NCI-H524 treated with DMSO at 0.1 percent for 48 hours (cell line): ENCODE measurements at regions not wholly inside any gene's neighbourhood (a gene's known extent, or its start where the extent isn't known, plus 50 kb on each side); places are given as distances from the start of the nearest gene placed in this dataset.

Experiments used
- DNase-seq: peaks from one replicate; lab custom pipeline; 2025; lab: John Stamatoyannopoulos, UW

DNA sequence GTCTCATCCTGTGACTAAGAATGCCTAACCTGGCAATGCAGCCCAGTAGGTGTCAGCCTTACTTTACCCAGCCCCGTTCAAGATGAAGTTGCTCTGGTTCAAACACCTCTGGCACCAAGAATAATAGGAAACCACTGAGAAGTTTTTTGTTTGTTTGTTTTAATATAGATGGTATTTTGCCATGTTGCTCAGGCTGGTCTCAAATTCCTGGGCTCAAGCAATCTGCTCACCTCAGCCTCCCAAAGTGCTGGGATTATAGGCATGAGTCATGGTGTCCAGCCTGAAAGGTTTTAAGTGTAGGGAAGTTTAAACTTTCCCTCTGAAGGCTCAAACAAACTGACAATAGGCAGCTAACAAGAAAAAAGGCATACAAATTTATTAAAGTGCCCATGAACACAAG is 51.2 kb upstream of the ABCC4 start:
- no peak for DNase-seq

DNA sequence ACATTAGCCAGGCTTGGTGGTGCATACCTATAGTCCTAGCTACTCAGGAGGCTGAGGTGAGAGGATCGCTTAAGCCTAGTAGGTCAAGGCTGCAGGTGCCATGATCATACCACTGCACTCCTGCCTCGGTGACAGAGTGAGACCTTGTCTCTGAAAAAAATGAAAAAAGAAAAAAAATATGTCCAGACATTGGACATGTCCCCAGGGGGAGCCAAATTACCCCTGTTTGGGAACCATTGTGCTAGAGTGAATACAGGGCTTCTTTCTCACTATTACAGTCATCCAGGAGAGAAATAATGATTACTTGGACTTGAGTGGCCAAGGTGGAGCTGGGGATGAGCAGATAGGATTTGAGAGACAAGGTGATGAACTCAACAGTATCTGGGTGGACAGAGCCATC is 52.9 kb upstream of the ABCC4 start:
- DNase-seq, result no peak

DNA sequence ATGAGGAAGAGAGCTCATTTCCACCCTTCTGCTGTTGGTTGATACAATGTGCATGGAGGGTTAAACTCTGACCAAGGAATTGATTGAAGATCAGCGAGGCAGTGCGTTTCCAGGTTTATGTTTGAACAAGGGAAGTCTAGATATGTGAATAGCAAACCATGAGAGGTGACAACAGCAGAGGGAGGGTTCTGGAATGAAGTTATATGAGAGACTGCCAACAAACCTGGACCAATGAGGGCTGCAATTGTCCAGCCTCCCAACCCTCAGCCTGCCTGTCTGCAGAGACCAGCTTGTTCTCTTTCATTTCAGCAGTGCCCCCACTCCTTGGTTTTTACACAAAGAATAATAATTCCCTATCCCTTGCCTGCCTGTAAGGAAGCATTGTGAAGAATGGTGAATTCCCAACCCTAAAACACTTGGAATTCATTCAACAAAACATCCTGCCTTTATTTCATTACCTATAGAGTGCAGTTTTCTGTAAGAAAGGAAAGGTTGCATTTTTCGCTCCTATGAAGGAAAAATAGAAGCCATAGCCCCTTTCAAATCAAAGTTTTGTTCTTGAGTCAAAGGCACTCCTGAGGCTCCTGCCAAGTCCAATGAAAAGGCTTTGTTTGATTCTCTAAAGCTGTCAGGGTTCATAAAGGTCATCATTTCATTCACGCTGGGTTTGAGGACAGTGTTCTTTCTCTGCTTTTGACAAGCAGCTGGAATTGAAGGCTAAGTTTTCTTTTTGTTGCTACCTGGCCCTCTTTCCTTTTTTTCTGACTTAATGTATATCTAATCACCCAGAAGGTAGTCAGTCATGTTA is 53.6 kb upstream of the ABCC4 start:
- DNase-seq, result no peak

- peak; percentile 42 for DNase-seq
Measured at GRCh38 chr13:95355494-95355893, 54.2 kb upstream of the ABCC4 start.

GRCh38 chr13:95356916-95357315 is 55.7 kb upstream of the ABCC4 start:
- DNase-seq, result no peak

- no peak for DNase-seq
Measured at GRCh38 chr13:95357875-95358274, 56.6 kb upstream of the ABCC4 start.

DNA sequence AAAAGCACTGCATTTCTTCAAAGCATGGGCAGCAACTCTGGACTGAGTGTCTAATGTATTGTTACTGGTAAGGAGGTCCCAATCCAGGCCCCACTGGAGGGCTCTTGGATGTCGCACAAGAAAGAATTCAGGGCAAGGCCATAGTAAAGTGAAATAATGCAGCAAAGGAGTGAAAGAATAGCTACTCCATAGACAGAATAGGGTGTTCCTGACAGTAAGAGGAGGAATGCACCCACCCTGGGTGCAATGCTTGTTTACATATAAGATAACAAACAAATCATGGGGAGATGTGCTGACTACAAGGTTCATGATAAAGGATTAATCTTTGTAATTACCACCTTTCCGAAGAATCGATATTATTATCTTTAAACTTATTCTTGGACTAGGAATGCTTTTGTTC is 58.8 kb upstream of the ABCC4 start:
- DNase-seq, result no peak

- no peak for DNase-seq
Measured at GRCh38 chr13:95360464-95361097, 59.3 kb upstream of the ABCC4 start.

GRCh38 chr13:95361686-95362085 is 60.4 kb upstream of the ABCC4 start:
- no peak for DNase-seq

- DNase-seq, result no peak
Measured at GRCh38 chr13:95362666-95363065, 61.4 kb upstream of the ABCC4 start.

DNA sequence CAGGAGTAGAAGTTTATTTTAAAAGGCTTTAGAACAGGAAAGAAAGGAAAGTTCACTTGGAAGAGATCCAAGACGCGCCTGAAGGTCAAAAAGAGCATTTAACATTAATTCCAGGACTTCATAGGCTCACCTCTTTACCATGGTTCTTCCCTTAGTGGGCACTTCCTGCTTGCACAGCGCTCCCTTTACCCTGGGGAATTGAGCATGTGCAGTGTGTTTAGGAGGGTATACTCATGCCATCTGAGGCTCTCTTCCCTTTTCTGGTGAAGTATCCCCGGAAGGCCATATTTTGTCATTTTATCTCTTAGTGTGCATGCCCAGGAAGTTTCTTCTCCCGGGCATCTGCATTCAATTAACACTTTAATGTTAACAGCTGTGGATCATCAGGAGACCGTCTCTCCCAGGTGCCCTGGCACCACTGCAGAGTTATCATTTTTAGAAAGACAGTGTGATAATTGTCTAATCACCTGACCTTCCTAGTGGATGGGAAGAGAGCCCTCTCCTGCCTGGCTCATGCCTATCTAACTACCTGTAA is 66.1 kb upstream of the ABCC4 start:
- DNase-seq, result no peak

GRCh38 chr13:95368998-95369397 is 67.7 kb upstream of the ABCC4 start:
- DNase-seq, result no peak

DNA sequence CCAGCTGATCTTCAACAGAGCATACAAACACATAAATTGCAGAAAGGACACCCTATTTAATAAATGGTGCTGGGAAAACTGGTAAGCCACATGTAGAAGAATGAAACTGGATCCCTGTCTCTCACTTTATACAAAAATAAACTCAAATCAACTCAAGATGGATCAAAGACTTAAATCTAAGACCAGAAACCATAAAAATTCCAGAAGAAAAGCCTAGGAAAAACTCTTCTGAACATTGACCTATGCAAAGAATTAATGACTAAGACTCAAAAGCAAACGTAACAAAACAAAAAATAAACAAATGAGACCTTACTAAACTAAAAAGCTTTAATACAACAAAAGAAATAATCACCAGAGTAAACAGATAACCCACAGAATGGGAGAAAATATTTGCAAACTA is 74.5 kb upstream of the ABCC4 start:
- DNase-seq, result no peak

DNA sequence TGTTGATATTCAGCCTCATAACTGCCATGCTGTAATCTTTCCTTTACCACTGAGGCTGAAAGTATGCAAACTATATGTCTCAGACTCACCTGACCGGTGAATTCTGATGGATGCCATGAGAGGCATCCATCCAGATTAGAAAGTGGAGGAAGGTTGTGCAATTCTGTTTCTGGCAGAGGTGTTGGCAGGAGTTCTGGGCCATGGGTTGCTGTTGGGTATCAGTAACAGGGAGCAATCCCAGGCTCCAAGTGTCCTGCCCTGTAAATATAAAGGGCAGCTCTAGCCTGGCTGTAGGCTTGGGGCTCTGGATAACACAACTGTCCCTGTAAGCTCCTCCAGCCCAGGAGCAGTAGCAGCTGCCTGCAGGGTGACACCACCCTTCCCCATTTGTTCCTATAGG is 77.4 kb upstream of the ABCC4 start:
- no peak for DNase-seq

DNA sequence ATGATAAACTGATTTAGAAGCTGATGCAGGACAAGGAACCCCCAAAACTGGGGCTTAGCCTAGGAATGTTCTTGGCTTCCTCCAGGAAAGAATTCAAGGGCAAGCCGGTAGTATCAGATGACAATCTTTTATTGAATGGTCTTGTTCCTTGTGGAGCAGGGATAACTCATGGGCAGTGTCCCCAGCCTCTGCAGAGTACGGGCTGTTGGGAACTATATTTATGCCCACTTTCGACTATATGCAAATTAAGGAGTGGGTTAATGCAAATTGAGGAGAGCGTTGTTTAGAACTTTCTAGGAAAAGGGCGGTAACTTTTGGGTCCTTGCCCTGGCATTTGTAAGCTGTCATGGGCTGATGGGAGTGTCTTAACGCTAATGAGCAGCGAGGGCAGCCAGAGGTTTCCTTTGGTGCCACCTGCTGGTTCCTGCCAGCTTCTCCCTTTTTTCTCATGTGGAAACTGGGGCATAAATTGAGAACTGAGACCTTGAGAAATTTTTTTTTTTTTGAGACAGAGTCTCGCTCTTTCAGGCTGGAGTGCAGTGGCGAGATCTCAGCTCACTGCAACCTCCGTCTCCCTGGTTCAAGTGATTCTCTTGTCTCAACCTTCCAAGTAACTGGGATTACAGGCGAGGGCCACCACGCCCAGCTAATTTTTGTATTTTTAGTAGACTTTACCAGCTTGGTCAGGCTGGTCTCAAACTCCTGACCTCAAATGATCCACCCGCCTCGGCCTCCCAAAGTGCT is 79.4 kb upstream of the ABCC4 start:
- no peak for DNase-seq

DNA sequence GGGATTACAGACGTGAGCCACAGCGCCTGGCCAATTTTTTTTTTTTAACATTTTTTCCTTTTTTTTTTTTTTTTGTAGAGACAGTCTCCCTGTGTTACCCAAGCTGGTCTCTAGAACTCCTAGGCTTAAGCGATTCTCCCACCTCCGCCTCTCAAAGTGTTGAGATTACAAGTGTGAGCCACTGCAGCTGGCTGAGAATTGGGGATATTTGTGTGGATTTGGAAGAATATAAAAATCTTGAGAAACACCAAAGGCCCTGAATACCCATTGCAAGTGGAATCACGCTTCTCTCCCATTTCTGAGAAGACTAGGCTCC is 79.9 kb upstream of the ABCC4 start:
- no peak for DNase-seq

GRCh38 chr13:95382411-95382810 is 81.2 kb upstream of the ABCC4 start:
- DNase-seq, result no peak

- DNase-seq, result no peak
Measured at GRCh38 chr13:95382916-95383315, 81.7 kb upstream of the ABCC4 start.

DNA sequence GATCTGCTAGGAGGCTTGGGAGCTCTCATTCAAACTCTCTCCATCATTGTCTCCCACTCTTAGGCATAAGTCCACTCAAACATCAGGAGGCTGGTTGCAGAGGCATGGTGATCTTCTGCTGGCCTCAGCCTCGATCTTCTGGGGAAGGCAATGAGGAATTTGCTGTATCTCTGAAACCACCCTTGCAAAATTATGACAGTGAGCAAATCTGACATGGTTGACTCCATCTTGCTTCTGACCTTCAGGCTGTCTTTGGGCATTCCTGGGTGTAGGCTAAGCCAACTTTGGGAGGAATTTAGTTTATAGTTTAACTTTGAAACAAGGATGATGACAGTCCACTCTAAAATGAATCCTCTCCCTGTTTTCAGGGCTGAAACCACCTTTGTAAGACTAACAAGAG is 84.1 kb upstream of the ABCC4 start:
- DNase-seq, result no peak

- no peak for DNase-seq
Measured at GRCh38 chr13:95385798-95386197, 84.5 kb upstream of the ABCC4 start.

DNA sequence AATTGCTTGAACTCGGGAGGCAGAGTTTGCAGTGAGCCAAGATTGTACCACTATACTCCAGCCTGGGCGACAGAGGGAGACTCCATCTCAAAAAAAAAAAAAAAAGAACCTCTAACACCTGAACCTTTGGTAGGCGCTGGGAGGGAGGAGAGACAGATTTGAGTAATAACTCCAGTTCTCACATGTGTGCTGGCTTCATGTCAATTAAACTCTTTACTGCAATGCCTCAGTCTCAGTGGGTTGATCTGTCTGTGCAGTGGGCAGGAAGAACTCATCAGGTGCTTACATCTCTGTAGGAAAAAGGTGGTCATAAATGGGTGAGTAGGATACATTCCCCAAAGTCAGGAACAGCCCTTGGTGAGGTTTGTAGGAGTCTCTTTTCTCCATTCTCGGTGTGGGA is 85.1 kb upstream of the ABCC4 start:
- no peak for DNase-seq

GRCh38 chr13:95387733-95388207 is 86.5 kb upstream of the ABCC4 start:
- DNase-seq, result no peak
